CD14-positive monocyte (primary cell): ENCODE measurements at regions not wholly inside any gene's neighbourhood (a gene's known extent, or its start where the extent isn't known, plus 50 kb on each side); places are given as distances from the start of the nearest gene placed in this dataset.

Experiments
- DNase-seq, 3 donors: peaks; one replicate each; pipeline ENCODE4 v3.0.0-alpha.2; 2011 to 2022
- H2AFZ ChIP-seq: 2 replicates; pipeline ENCODE4 v1.6.0; 2012; ENCODE audit warnings: mild to moderate bottlenecking, low read depth, low read length, inconsistent platforms; ENCODE audit not compliant: insufficient read depth, poor library complexity, severe bottlenecking
- H3K27ac ChIP-seq, 2 donors: 1 replicate in 1 of 2; 2 replicates in 1 of 2; pipeline ENCODE4 v1.5.1; 2012 to 2013; ENCODE audit warnings: low read length in 2 of 2, control low read depth in 1 of 2, inconsistent platforms in 1 of 2, low read depth in 1 of 2, mild to moderate bottlenecking in 1 of 2
- H3K27me3 ChIP-seq, 2 donors: one replicate each; pipeline versions ENCODE4 v1.6.0 to v1.6.1; 2011 to 2013; ENCODE audit warnings: low read length in 2 of 2; ENCODE audit not compliant: control insufficient read depth in 2 of 2, insufficient read depth in 2 of 2
- H3K36me3 ChIP-seq, 2 donors: replicated peaks in 1 of 2; 1 replicate in 1 of 2; 2 replicates in 1 of 2; pipeline versions ENCODE4 v1.5.1 to v1.6.1; 2012 to 2013; ENCODE audit warnings: low read length in 2 of 2, control low read depth in 1 of 2, inconsistent platforms in 1 of 2, mild to moderate bottlenecking in 1 of 2; ENCODE audit not compliant: insufficient read depth in 2 of 2, control insufficient read depth in 1 of 2
- H3K4me1 ChIP-seq, 2 donors: 1 replicate in 1 of 2; 2 replicates in 1 of 2; pipeline versions ENCODE4 v1.5.1 to v1.6.1; 2012 to 2013; ENCODE audit warnings: low read length in 2 of 2, control low read depth in 1 of 2, inconsistent platforms in 1 of 2, mild to moderate bottlenecking in 1 of 2, moderate library complexity in 1 of 2; ENCODE audit not compliant: insufficient read depth in 2 of 2, control insufficient read depth in 1 of 2
- H3K4me2 ChIP-seq: replicated peaks from 2 replicates; pipeline ENCODE3; 2012; ENCODE audit warnings: low read length, moderate library complexity, mild to moderate bottlenecking; ENCODE audit not compliant: poor library complexity, severe bottlenecking; ENCODE audit errors: extremely low read depth
- H3K4me3 ChIP-seq, 3 experiments: fragments of 200-600 bp in 1 of 3; sonication (generic) in 1 of 3; replicated peaks in 1 of 3; 1 replicate in 2 of 3; 2 replicates in 1 of 3; pipeline ENCODE4 v1.5.1; 2011 to 2013; ENCODE audit warnings: low read length in 3 of 3, mild to moderate bottlenecking in 3 of 3, control low read depth in 2 of 3, low read depth in 2 of 3, inconsistent platforms in 1 of 3, moderate library complexity in 1 of 3
- H3K79me2 ChIP-seq: 2 replicates; pipeline ENCODE4 v1.6.0; 2012; ENCODE audit warnings: mild to moderate bottlenecking, control low read depth, inconsistent platforms, low read length, moderate library complexity; ENCODE audit not compliant: insufficient read depth
- H3K9ac ChIP-seq: 2 replicates; pipeline ENCODE4 v1.6.0; 2017; ENCODE audit warnings: low read length, mild to moderate bottlenecking; ENCODE audit not compliant: insufficient read depth, poor library complexity, severe bottlenecking
- H3K9me3 ChIP-seq, 2 donors: replicated peaks in 1 of 2; 1 replicate in 1 of 2; 2 replicates in 1 of 2; pipeline versions ENCODE4 v1.5.1 to v1.6.1; 2012 to 2013; ENCODE audit warnings: low read length in 2 of 2, control low read depth in 1 of 2; ENCODE audit not compliant: control insufficient read depth in 1 of 2, insufficient read depth in 1 of 2
- H4K20me1 ChIP-seq: 2 replicates; pipeline ENCODE4 v1.6.0; 2012; ENCODE audit warnings: mild to moderate bottlenecking, low read length, control low read depth, moderate library complexity; ENCODE audit not compliant: insufficient read depth
- H3K27ac Mint-ChIP-seq, 7 donors: one replicate each; pipeline ENCODE4 v1.8.0; 2020; ENCODE audit warnings: mild to moderate bottlenecking in 7 of 7, mixed read lengths in 7 of 7, moderate library complexity in 6 of 7, inconsistent platforms in 2 of 7
- H3K27me3 Mint-ChIP-seq, 3 donors: one replicate each; pipeline ENCODE4 v1.8.0; 2021 to 2022; ENCODE audit warnings: low read depth in 3 of 3, mild to moderate bottlenecking in 3 of 3, mixed read lengths in 3 of 3, moderate library complexity in 3 of 3, inconsistent platforms in 1 of 3
- H3K36me3 Mint-ChIP-seq, 2 donors: one replicate each; pipeline ENCODE4 v1.8.0; 2020; ENCODE audit warnings: mixed read lengths in 2 of 2, inconsistent platforms in 1 of 2, mild to moderate bottlenecking in 1 of 2
- H3K4me1 Mint-ChIP-seq: one replicate; pipeline ENCODE4 v1.8.0; 2020; ENCODE audit warnings: mild to moderate bottlenecking, mixed read lengths
- H3K4me3 Mint-ChIP-seq, 2 donors: one replicate each; pipeline ENCODE4 v1.8.0; 2020; ENCODE audit warnings: mild to moderate bottlenecking in 2 of 2, mixed read lengths in 2 of 2, moderate library complexity in 1 of 2
- H3K9me3 Mint-ChIP-seq, 7 donors: one replicate each; pipeline ENCODE4 v1.8.0; 2020 to 2022; ENCODE audit warnings: mixed read lengths in 7 of 7, mild to moderate bottlenecking in 6 of 7, moderate library complexity in 6 of 7, inconsistent platforms in 2 of 7
- CTCF ChIP-seq: fragments of 200-600 bp; IDR thresholded peaks from one replicate; pipeline ENCODE4 v1.8.0; 2022; ENCODE audit warnings: antibody characterized with exemption, mild to moderate bottlenecking
- WGBS: methylation state at CpG from one replicate; pipeline ENCODE4 v1.1.5; 2013; ENCODE audit warnings: missing lambda C conversion rate; ENCODE audit not compliant: insufficient coverage; 5-methylcytosine and 5-hydroxymethylcytosine counted together
- intact Hi-C, 2 donors: fragments of 100-400 bp; cut with micrococcal nuclease; formaldehyde crosslinking; loops; one replicate each; pipeline versions ENCODE4 v1.15.0 to v1.15.1; 2023

GRCh38 chr2:19465978-19466377 is 107.6 kb upstream of the OSR1 start:
- no peak overlapping the region for H2AFZ ChIP-seq
- peaks cover 3 to 14% (median 7%) of the 10 kb centered on the region in 7 donors for H3K9me3 Mint-ChIP-seq
- no peaks in the 10 kb centered on the region for H3K79me2 ChIP-seq
- no peaks in the 10 kb centered on the region for H3K36me3 Mint-ChIP-seq
- H3K27ac ChIP-seq = no peak overlapping the region
- no peak overlapping the region for H3K27ac Mint-ChIP-seq
- H3K27me3 Mint-ChIP-seq = peaks cover 4 to 12% (median 5%) of the 10 kb centered on the region in 3 donors
- H3K9me3 ChIP-seq = no peaks in the 10 kb centered on the region
- no peak for TF ChIP-seq CTCF
- no peaks in the 10 kb centered on the region for H3K4me1 ChIP-seq
- no peaks in the 10 kb centered on the region for H3K4me1 Mint-ChIP-seq
- H3K27me3 ChIP-seq = peaks cover 0 to 3% of the 10 kb centered on the region in 2 donors
- intact Hi-C loops = no loop called here
- H3K9ac ChIP-seq = no peak overlapping the region
- H4K20me1 ChIP-seq = no peaks in the 10 kb centered on the region
- no peak for DNase-seq
- no peaks in the 10 kb centered on the region for H3K36me3 ChIP-seq
- H3K4me3 ChIP-seq = no peak overlapping the region
- H3K4me3 Mint-ChIP-seq = no peak overlapping the region
- no peak overlapping the region for H3K4me2 ChIP-seq

GRCh38 chr2:19462256-19462645 is 103.8 kb upstream of the OSR1 start:
- intact Hi-C loops = no loop called here
- no peaks in the 10 kb centered on the region for H3K4me1 Mint-ChIP-seq
- no peak for TF ChIP-seq CTCF

More at GRCh38 chr2:19462256-19462645, 103.8 kb upstream of the OSR1 start:
- Mint-ChIP-seq H3K27me3 (peaks cover 2 to 6% (median 4%) of the 10 kb centered on the region in 3 donors), H3K4me3 (no peak overlapping the region), H3K9me3 (peaks cover 3 to 12% (median 5%) of the 10 kb centered on the region in 7 donors), H3K36me3 (no peaks in the 10 kb centered on the region), H3K27ac (no peak overlapping the region)
- H3K36me3 ChIP-seq = no peaks in the 10 kb centered on the region
- DNase-seq = no peak
- 73% methylated on average over 1 of the region's 2 CpGs for WGBS
- H3K4me1 ChIP-seq = no peaks in the 10 kb centered on the region
- no peak overlapping the region for H3K9ac ChIP-seq
- no peaks in the 10 kb centered on the region for H3K79me2 ChIP-seq
- H3K4me3 ChIP-seq = no peak overlapping the region
- H3K9me3 ChIP-seq = no peaks in the 10 kb centered on the region
- no peak overlapping the region for H2AFZ ChIP-seq
- H3K4me2 ChIP-seq = no peak overlapping the region
- H3K27ac ChIP-seq = no peak overlapping the region
- H4K20me1 ChIP-seq = no peaks in the 10 kb centered on the region
- H3K27me3 ChIP-seq = no peaks in the 10 kb centered on the region
